Astrocyte of the cerebellum (primary cell): ENCODE measurements at regions not wholly inside any gene's neighbourhood (a gene's known extent, or its start where the extent isn't known, plus 50 kb on each side); places are given as distances from the start of the nearest gene placed in this dataset.

ENCODE experiments used
- DNase-seq: peaks from one replicate; pipeline ENCODE4 v3.0.0-alpha.2; 2011; ENCODE audit warnings: low read depth
- H3K4me3 ChIP-seq: 2 replicates; pipeline ENCODE4 v1.5.1; 2011; ENCODE audit warnings: mild to moderate bottlenecking, low read depth, low read length, moderate library complexity
- in situ Hi-C: cut with HindIII; loops from 2 replicates; pipeline ENCODE4 v1.10.0; 2017; ENCODE audit warnings: low sequenced_read_pairs
- TF ChIP-seq, protein P1 (sequence below): IDR thresholded peaks from 2 replicates; pipeline ENCODE4 v1.5.1; 2012; ENCODE audit warnings: low read length, low read depth, moderate library complexity, mild to moderate bottlenecking; ENCODE audit errors: missing control alignments

DNA sequence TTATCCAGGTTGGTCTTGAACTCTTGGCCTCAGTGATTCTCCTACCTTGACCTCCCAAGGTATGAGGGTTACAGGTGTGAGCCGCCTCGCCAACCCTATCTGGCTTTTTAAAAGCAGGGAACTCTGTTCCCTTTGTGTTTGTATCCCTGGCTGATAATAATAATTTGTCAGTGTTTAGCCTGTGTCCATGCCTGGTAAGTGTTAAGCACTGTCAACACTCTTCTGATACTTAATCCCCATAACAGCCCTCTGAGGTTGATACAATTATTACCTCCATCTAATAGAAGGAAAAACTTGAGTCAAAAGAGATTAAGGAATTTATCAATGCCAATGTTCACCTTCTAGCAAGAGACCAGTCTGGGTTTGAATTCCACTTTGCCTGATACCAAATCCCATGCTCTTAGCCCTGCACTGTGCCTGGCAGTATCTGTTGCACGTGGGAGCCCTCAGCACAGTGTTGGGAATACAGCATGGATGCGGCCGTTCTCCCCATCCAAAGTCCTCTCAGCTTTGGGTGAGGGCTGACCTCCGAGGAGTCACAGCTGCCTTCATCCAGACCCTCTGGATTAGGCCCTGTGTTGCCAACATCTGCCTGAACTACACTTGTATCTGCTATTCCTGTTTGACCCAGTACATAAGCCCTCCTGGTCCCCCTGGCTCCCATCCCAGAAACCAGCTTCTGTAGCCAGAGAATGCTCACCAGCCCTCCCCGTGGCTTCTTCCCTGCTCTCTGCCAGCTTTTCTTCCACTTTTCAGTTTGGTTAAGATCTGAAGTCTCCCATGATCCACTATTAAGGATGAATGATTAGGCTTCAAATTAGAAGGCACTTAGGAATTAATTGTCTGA is 335.6 kb upstream of the ASIC2 start:
- in situ Hi-C loops: no loop called here
- H3K4me3 ChIP-seq: no peak overlapping the region
- no peak for DNase-seq
- TF ChIP-seq, protein P1, sequence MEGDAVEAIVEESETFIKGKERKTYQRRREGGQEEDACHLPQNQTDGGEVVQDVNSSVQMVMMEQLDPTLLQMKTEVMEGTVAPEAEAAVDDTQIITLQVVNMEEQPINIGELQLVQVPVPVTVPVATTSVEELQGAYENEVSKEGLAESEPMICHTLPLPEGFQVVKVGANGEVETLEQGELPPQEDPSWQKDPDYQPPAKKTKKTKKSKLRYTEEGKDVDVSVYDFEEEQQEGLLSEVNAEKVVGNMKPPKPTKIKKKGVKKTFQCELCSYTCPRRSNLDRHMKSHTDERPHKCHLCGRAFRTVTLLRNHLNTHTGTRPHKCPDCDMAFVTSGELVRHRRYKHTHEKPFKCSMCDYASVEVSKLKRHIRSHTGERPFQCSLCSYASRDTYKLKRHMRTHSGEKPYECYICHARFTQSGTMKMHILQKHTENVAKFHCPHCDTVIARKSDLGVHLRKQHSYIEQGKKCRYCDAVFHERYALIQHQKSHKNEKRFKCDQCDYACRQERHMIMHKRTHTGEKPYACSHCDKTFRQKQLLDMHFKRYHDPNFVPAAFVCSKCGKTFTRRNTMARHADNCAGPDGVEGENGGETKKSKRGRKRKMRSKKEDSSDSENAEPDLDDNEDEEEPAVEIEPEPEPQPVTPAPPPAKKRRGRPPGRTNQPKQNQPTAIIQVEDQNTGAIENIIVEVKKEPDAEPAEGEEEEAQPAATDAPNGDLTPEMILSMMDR: no peak

DNA sequence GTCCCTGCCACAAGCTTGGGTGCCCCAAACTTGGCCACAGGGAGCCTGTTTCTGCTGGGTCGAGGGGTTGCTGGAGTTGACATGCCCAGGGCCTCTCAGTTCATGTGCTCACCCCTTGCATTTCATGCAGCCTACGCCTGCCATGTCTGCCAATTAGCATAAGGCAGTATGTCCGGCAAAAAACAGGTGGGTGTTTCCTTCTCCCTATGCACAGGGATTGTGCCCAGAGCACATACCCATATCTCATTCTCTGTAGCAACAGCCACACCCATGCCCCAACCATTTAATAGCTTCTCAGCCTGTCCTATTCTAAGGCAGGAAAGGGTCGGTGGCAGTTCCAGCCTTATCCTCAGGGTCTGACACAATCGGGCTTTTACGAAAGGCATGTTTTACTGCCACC is 340.4 kb upstream of the ASIC2 start:
- H3K4me3 ChIP-seq: no peak overlapping the region
- TF ChIP-seq, protein P1: no peak
- in situ Hi-C loops: no loop called here
- no peak for DNase-seq

DNA sequence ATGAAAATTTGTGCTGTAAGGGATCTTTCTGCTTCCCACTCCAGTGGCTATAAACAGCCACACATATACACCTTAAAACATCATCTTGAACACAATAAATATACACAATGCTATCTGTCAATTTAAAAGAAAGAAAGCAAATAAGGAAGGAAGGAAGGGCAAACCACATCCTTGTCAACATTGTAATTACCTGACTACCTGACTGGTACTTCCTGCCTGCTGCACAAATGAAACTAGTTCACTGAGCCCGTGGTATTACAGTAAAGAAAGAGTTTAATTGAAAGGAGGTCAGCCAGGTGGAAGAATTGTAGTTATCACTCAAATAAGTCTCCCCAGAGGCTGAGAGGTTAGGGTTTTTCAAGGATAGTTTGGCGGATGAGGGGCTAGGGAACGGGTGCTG is 344.4 kb upstream of the ASIC2 start:
- in situ Hi-C loops: no loop called here
- H3K4me3 ChIP-seq: no peak overlapping the region
- DNase-seq: no peak
- TF ChIP-seq, protein P1: no peak

DNA sequence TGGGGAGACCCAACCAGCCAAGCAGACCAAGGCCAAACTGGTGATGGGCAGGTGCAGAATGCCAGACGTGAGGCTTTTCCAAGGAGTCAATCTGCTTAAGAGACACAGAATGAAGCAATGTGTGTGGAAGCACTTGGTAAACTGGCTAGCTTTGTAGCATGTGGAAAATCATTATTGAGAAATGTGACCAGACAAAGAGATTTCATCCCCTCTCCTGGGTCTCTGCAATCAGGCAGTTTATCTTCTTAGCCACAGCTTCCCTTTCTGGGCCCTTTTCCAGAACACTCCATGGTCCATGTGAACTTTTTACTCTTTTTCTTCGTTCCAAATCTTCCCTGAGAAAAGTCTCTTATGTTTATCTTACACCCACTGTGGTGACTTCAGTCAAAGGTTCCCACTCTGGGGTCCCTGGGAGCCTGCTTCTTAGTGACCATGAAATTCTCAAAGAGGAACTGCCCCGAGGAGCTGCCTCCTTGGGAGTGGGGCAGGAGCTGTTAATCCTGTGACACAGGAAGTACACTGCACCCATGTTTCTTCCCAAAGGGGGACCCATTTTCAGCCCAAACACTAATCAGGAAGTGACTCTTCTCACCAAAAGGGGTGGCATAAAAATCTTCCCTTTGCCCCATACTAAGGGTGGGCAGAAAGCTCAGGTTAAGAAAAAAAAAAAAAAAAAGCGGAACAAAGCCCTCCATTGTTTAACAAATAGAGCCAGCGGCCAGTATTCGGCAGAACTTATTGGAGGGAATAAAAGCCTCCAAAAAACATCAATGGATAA is 346.2 kb upstream of the ASIC2 start:
- DNase-seq: no peak
- in situ Hi-C loops: no loop called here
- TF ChIP-seq, protein P1: no peak
- no peak overlapping the region for H3K4me3 ChIP-seq

DNA sequence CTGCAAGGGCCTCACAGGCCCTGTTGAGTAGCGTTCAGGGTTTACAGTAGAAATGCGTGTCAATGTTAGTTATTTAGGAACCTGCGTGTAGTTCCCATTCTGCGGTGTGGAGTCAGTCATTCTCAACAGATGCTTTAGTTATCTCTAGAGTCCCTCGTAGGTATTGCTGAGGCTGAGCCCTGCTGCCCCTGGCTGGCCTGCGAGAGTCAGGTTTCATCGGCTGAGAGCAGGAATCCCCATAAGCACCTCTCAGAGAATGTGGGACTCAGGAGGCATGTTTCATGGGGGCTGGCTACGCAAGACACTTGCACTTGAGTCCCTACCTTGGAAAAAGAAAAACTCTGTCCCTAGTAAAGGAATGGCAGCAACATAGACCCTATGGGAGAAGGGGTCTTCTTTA is 347.5 kb upstream of the ASIC2 start:
- DNase-seq: no peak
- TF ChIP-seq, protein P1: no peak
- in situ Hi-C loops: no loop called here
- no peak overlapping the region for H3K4me3 ChIP-seq

DNA sequence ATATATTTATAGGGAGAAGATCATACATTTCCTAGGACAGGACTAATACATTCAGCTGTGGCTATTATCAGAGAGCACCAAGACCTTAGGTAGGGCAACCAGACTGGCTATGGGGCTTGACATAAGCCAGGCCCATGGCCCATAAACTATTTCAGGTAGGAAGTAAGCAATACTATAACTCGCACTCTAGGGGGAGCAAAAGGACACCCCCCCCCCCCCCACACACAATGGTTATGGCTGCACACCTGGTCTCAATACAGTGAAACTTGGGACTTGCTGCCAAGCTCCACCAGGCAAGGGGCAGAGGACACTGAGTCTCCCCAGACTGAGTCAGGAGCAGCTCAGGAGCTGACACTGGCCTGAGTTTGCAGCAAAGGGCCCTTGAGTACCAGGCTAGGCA is 348.9 kb upstream of the ASIC2 start:
- TF ChIP-seq, protein P1: no peak
- in situ Hi-C loops: no loop called here
- no peak for DNase-seq
- no peak overlapping the region for H3K4me3 ChIP-seq
